Uterus (tissue), 3 donors: ENCODE measurements at regions not wholly inside any gene's neighbourhood (a gene's known extent, or its start where the extent isn't known, plus 50 kb on each side); places are given as distances from the start of the nearest gene placed in this dataset.

Experiments used
- DNase-seq, 2 donors: peaks; one replicate each; pipeline ENCODE4 v3.0.0-alpha.2; 2019 to 2020
- H3K27ac ChIP-seq, 2 donors: fragments of 200-600 bp; sonication (generic); 1 replicate in 1 of 2; 2 replicates in 1 of 2; pipeline ENCODE4 v1.5.1; 2016 to 2018
- H3K27me3 ChIP-seq, 2 donors: fragments of 200-600 bp; sonication (generic); one replicate each; pipeline ENCODE4 v1.5.1; 2018 to 2019; ENCODE audit warnings: control low read depth in 1 of 2
- H3K36me3 ChIP-seq, 2 donors: fragments of 200-600 bp; sonication (generic); one replicate each; pipeline ENCODE4 v1.5.1; 2019; ENCODE audit warnings: control low read depth in 1 of 2
- H3K4me1 ChIP-seq, 2 donors: fragments of 200-600 bp; sonication (generic); one replicate each; pipeline ENCODE4 v1.5.1; 2018 to 2019; ENCODE audit warnings: control low read depth in 1 of 2
- H3K4me3 ChIP-seq, 2 donors: fragments of 200-600 bp; sonication (generic); 1 replicate in 1 of 2; 2 replicates in 1 of 2; pipeline ENCODE4 v1.5.1; 2018 to 2019; ENCODE audit warnings: mild to moderate bottlenecking in 1 of 2
- H3K9me3 ChIP-seq, 2 donors: fragments of 200-600 bp; sonication (generic); one replicate each; pipeline ENCODE4 v1.5.1; 2019; ENCODE audit warnings: control low read depth in 1 of 2
- POLR2A ChIP-seq, 2 donors: fragments of 450-650 bp; IDR thresholded peaks; one replicate each; pipeline ENCODE4 v1.6.1; 2016; ENCODE audit warnings: antibody characterized with exemption in 2 of 2, mild to moderate bottlenecking in 1 of 2, moderate library complexity in 1 of 2
- intact Hi-C: fragments of 100-400 bp; cut with DNase I; formaldehyde crosslinking; loops from one replicate; pipeline ENCODE4 v1.15.1; 2023; ENCODE audit warnings: low total_unique reads
- TF ChIP-seq, protein P1 (sequence below), 4 experiments: fragments of 200-600 bp in 2 of 4; fragments of 450-650 bp in 2 of 4; sonication (generic) in 2 of 4; IDR thresholded peaks; one replicate each; pipeline ENCODE4 v1.5.1; 2016 to 2019; ENCODE audit warnings: antibody characterized with exemption in 4 of 4, mild to moderate bottlenecking in 2 of 4, moderate library complexity in 1 of 4
- donor health status: DM: yes; HTN: yes; CAD: no.

DNA sequence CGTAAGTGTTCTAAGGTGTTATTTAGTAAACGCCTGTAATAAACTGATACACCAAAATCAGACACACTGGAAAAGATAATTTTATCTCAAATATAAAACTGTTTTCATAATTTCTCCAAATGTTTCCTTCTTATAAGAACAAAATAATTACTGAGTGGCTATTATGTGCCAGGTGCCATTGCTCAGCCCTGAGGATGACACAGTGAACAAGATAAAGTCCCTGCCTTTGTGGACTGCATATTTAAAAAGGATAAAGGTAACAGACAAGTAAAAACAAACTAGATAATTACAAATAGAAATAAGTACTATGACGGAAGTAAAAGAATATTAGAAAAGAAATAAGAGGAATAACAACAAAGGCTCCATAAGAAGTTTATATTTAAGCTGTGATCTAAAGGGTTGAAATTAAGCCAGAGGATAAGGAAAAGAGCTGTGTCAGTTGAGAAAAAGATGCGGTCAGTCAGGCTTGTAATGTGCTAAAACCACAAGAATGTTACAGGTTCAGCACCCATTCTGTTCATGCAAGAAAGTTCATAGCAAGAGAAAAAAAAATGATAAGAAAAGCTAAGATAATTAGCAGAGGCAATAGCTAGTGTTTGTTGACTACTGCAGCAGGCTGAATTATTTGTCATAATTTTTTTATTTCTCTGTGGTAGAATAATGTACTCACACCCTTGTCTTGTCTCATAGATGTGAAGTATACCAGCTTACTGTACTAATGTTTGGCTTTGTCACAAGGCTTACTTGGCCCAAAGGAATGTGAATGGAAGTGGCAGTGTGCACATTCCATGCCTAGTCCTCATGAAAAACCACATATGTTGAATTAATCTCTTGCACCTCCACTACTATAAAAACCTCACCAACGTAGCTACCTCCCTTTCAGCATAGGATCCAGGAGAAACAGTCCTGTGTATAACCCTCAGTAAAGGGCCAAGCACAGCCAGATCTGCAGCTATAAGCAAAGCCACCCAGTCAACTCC is 75.1 kb downstream of the CRPPA start:
- Histone ChIP-seq H3K9me3 (no peaks in the 10 kb centered on the region), H3K27me3 (no peaks in the 10 kb centered on the region), H3K4me3 (no peak overlapping the region), H3K4me1 (no peaks in the 10 kb centered on the region), H3K27ac (no peak overlapping the region), H3K36me3 (no peaks in the 10 kb centered on the region)
- TF ChIP-seq, protein P1, sequence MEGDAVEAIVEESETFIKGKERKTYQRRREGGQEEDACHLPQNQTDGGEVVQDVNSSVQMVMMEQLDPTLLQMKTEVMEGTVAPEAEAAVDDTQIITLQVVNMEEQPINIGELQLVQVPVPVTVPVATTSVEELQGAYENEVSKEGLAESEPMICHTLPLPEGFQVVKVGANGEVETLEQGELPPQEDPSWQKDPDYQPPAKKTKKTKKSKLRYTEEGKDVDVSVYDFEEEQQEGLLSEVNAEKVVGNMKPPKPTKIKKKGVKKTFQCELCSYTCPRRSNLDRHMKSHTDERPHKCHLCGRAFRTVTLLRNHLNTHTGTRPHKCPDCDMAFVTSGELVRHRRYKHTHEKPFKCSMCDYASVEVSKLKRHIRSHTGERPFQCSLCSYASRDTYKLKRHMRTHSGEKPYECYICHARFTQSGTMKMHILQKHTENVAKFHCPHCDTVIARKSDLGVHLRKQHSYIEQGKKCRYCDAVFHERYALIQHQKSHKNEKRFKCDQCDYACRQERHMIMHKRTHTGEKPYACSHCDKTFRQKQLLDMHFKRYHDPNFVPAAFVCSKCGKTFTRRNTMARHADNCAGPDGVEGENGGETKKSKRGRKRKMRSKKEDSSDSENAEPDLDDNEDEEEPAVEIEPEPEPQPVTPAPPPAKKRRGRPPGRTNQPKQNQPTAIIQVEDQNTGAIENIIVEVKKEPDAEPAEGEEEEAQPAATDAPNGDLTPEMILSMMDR (IDR thresholded peaks at IDR 0.05) = no peak
- TF ChIP-seq POLR2A (IDR thresholded peaks at IDR 0.05) = no peak
- no peak for DNase-seq
- intact Hi-C loops = no loop called here

DNA sequence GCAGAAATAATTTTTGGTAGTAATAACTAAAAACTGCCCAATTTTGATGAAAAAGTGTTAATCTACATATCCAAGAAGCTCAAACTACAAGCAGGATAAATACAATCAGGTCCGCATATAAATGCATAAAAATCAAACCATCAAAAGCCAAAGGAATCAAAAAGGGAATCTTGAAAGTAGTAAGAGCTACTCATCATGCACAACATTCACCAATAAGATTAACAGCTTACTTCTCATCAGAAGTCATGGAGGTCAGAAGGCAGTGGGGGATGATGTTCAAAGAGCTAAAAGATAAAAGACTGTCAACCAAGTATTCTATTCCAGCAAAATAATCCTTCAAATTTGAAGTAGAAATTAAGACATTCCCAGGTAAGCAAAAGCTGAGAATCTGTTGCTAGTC is 76.4 kb downstream of the CRPPA start:
- H3K27me3 ChIP-seq = no peaks in the 10 kb centered on the region
- TF ChIP-seq, protein P1 (IDR thresholded peaks at IDR 0.05) = no peak
- TF ChIP-seq POLR2A (IDR thresholded peaks at IDR 0.05) = no peak
- no peak overlapping the region for H3K4me3 ChIP-seq
- H3K9me3 ChIP-seq = no peaks in the 10 kb centered on the region
- no peaks in the 10 kb centered on the region for H3K36me3 ChIP-seq
- intact Hi-C loops = no loop called here
- H3K27ac ChIP-seq = no peak overlapping the region
- H3K4me1 ChIP-seq = no peaks in the 10 kb centered on the region
- no peak for DNase-seq

DNA sequence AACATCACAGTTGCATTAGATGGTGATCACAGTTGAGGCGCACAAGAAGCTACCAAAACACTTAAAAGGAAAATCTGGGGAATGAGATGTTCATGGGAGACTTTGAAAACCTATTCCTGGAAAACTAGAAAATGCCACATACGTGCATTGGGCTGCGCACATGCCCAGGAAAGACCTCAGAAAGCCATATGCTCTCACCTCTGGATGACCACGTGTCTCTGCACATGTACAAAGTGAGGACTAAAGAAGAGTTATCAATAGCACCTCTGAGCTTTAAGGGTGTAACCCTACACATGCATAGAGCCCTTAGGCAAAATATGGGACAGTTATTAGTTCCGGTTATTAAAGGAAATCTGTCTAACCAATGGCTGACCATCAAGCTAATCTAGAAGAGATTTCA is 77.7 kb downstream of the CRPPA start:
- Histone ChIP-seq H3K27ac (no peak overlapping the region), H3K9me3 (no peaks in the 10 kb centered on the region), H3K4me3 (no peak overlapping the region), H3K27me3 (no peaks in the 10 kb centered on the region), H3K36me3 (no peaks in the 10 kb centered on the region), H3K4me1 (no peaks in the 10 kb centered on the region)
- intact Hi-C loops = no loop called here
- DNase-seq = no peak
- TF ChIP-seq, protein P1 (IDR thresholded peaks at IDR 0.05) = no peak
- no peak for TF ChIP-seq POLR2A (IDR thresholded peaks at IDR 0.05)

DNA sequence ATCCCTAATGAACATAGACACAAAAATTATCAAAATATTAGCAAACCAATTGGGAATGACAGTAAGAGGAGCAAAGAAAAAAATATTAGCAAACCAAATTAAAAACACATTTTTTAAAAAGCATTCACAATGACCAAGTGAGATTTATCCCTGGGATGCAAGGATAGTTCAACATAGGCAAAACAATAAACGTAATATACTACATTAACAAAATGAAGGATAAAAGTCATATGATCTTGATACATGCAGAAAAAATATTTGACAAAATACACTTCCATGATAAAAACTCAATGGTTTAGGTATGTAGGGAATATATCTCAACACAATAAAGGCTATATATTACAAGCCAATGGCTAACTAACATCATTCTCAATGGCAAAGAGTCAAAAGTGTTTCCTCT is 83.3 kb downstream of the CRPPA start:
- Histone ChIP-seq H3K9me3 (peaks cover 0 to 5% of the 10 kb centered on the region in 2 donors), H3K36me3 (peaks cover 0 to under 1% of the 10 kb centered on the region in 2 donors), H3K27me3 (no peaks in the 10 kb centered on the region), H3K4me3 (no peak overlapping the region), H3K27ac (no peak overlapping the region), H3K4me1 (no peaks in the 10 kb centered on the region)
- TF ChIP-seq POLR2A (IDR thresholded peaks at IDR 0.05) = no peak
- TF ChIP-seq, protein P1 (IDR thresholded peaks at IDR 0.05) = no peak
- DNase-seq = no peak
- intact Hi-C loops = no loop called here

DNA sequence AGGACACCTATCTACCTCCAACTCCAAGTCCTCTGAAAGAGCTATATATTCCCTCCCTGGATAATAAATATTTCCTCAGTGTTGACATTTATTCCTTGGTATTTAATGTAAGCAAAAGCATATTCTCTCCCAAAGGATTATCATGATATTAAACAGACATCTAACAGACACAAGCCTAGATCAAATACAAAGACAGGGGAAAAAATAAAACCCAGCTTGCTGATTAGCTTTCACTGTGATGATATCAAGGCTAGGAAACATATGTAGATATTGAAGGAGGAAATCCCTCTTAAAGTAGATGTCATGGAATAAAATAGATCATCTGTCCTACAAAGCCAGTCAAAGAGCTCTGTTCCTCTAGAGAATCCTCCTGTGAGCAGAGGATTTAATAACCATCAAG is 95.2 kb downstream of the CRPPA start:
- H3K36me3 ChIP-seq = no peaks in the 10 kb centered on the region
- no peak overlapping the region for H3K27ac ChIP-seq
- no peaks in the 10 kb centered on the region for H3K9me3 ChIP-seq
- no peaks in the 10 kb centered on the region for H3K4me1 ChIP-seq
- H3K4me3 ChIP-seq = no peak overlapping the region
- TF ChIP-seq, protein P1 (IDR thresholded peaks at IDR 0.05) = no peak
- TF ChIP-seq POLR2A (IDR thresholded peaks at IDR 0.05) = no peak
- DNase-seq = no peak
- intact Hi-C loops = no loop called here
- H3K27me3 ChIP-seq = no peaks in the 10 kb centered on the region
